CD4-positive, alpha-beta T cell treated with Interleukin-17A for 4 hours (primary cell): ENCODE measurements at regions not wholly inside any gene's neighbourhood (a gene's known extent, or its start where the extent isn't known, plus 50 kb on each side); places are given as distances from the start of the nearest gene placed in this dataset.

Experiments used
- DNase-seq: peaks from one replicate; pipeline ENCODE4 v3.0.0-alpha.2; 2020; ENCODE audit warnings: mixed read lengths

- DNase-seq: no peak
These were observed 309.8 kb upstream of the N4BP1 start for GRCh38 chr16:48919791-48920190.

- no peak for DNase-seq
These were observed 308.7 kb upstream of the N4BP1 start for GRCh38 chr16:48918520-48919258.

- no peak for DNase-seq
These were observed 306.6 kb upstream of the N4BP1 start for GRCh38 chr16:48916566-48916965.

- no peak for DNase-seq
These were observed 304.1 kb upstream of the N4BP1 start for GRCh38 chr16:48914070-48914469.

- no peak for DNase-seq
These were observed 303.4 kb upstream of the N4BP1 start for GRCh38 chr16:48913384-48913783.

GRCh38 chr16:48912360-48912759, 302.4 kb upstream of the N4BP1 start:
- no peak for DNase-seq

- DNase-seq: no peak
These were observed 301.7 kb upstream of the N4BP1 start for GRCh38 chr16:48911700-48912099.

- DNase-seq: no peak
These were observed 300.2 kb upstream of the N4BP1 start for GRCh38 chr16:48910214-48910613.

- DNase-seq: no peak
These were observed 299.3 kb upstream of the N4BP1 start for GRCh38 chr16:48909231-48909630.

- DNase-seq: no peak
These were observed 298.1 kb upstream of the N4BP1 start for GRCh38 chr16:48907906-48908634.

GRCh38 chr16:48905632-48906505, 295.9 kb upstream of the N4BP1 start:
- no peak for DNase-seq

GRCh38 chr16:48904333-48904732, 294.4 kb upstream of the N4BP1 start:
- no peak for DNase-seq

GRCh38 chr16:48903039-48903438, 293.1 kb upstream of the N4BP1 start:
- no peak for DNase-seq

GRCh38 chr16:48901712-48902374, 291.9 kb upstream of the N4BP1 start:
- no peak for DNase-seq

GRCh38 chr16:48899500-48899899, 289.5 kb upstream of the N4BP1 start:
- DNase-seq: no peak

- DNase-seq: no peak
These were observed 287.8 kb upstream of the N4BP1 start for GRCh38 chr16:48897698-48898205.

- no peak for DNase-seq
These were observed 285.2 kb upstream of the N4BP1 start for GRCh38 chr16:48895142-48895541.

GRCh38 chr16:48892893-48893292, 282.9 kb upstream of the N4BP1 start:
- DNase-seq: no peak

GRCh38 chr16:48887646-48888210, 277.7 kb upstream of the N4BP1 start:
- DNase-seq: no peak

- no peak for DNase-seq
These were observed 275.5 kb upstream of the N4BP1 start for GRCh38 chr16:48885471-48885870.

- no peak for DNase-seq
These were observed 271.3 kb upstream of the N4BP1 start for GRCh38 chr16:48881272-48881671.
